Right lobe of liver (tissue), 6 donors: ENCODE measurements at regions not wholly inside any gene's neighbourhood (a gene's known extent, or its start where the extent isn't known, plus 50 kb on each side); places are given as distances from the start of the nearest gene placed in this dataset.

Experiments
- ATAC-seq, 4 donors: fragments of 200-7000 bp; cut with Tn5 transposase; one replicate each; pipeline ENCODE4 v1.9.1; 2020; ENCODE audit warnings: mild to moderate bottlenecking in 4 of 4, moderate library complexity in 4 of 4
- DNase-seq, 3 donors: peaks; one replicate each; pipeline ENCODE4 v3.0.0-alpha.2; 2020
- H3K27ac ChIP-seq, 3 donors: fragments of 200-600 bp; one replicate each; pipeline ENCODE4 v1.8.0; 2022
- H3K27me3 ChIP-seq, 2 donors: fragments of 200-600 bp; one replicate each; pipeline ENCODE4 v1.8.0; 2022
- H3K36me3 ChIP-seq, 4 donors: fragments of 200-600 bp; sonication (generic) in 1 of 4; one replicate each; pipeline versions ENCODE4 v1.5.1 to v1.8.0; 2017 to 2022; ENCODE audit warnings: control low read depth in 1 of 4
- H3K4me1 ChIP-seq, 4 donors: fragments of 200-600 bp; sonication (generic) in 1 of 4; one replicate each; pipeline versions ENCODE4 v1.5.1 to v1.8.0; 2017 to 2022; ENCODE audit warnings: control low read depth in 1 of 4
- H3K4me3 ChIP-seq, 3 donors: fragments of 200-600 bp; one replicate each; pipeline ENCODE4 v1.8.0; 2022
- H3K9me3 ChIP-seq, 4 donors: fragments of 200-600 bp; sonication (generic) in 1 of 4; one replicate each; pipeline versions ENCODE4 v1.5.1 to v1.8.0; 2017 to 2022; ENCODE audit warnings: control low read depth in 1 of 4
- CTCF ChIP-seq, 4 donors: fragments of 200-600 bp in 3 of 4; fragments of 450-650 bp in 1 of 4; IDR thresholded peaks; one replicate each; pipeline versions ENCODE4 v1.5.1 to v1.8.0; 2016 to 2022; ENCODE audit warnings: antibody characterized with exemption in 4 of 4, mild to moderate bottlenecking in 2 of 4
- POLR2A ChIP-seq: fragments of 450-650 bp; IDR thresholded peaks from one replicate; pipeline ENCODE4 v1.6.1; 2017; ENCODE audit warnings: antibody characterized with exemption, mild to moderate bottlenecking
- WGBS: methylation state at CpG from one replicate; pipeline ENCODE4 v1.1.6; 2018; ENCODE audit warnings: low coverage, low lambda C conversion rate; ENCODE audit not compliant: insufficient coverage; ENCODE audit errors: missing lambda C conversion rate; 5-methylcytosine and 5-hydroxymethylcytosine counted together
- intact Hi-C, 2 donors: fragments of 100-400 bp; cut with DNase I; formaldehyde crosslinking; loops; one replicate each; pipeline versions ENCODE4 v1.11.2 to v1.14.1; 2022
- donor health status: DM: no; HTN: yes; CAD: no.
- donor health status: DM: no; HTN: no; CAD: no.
- donor health status: DM: no; HTN: no; CAD: no.
- donor health status: DM: no; HTN: yes; CAD: no.
- donor health status: DM: no; HTN: yes; CAD: no.

- TF ChIP-seq POLR2A (no peak), CTCF (IDR thresholded peaks at IDR 0.05) (no peak)
- no peaks in the 10 kb centered on the region for H3K9me3 ChIP-seq
- WGBS = 71% methylated on average over 3 of the region's 3 CpGs
- no peaks in the 10 kb centered on the region for H3K27me3 ChIP-seq
- H3K36me3 ChIP-seq = no peaks in the 10 kb centered on the region
- H3K4me1 ChIP-seq = no peaks in the 10 kb centered on the region
- no peak overlapping the region for H3K4me3 ChIP-seq
- no peak for ATAC-seq
- intact Hi-C loops = no loop called here
- H3K27ac ChIP-seq = no peak overlapping the region
- no peak for DNase-seq
Measured at GRCh38 chr12:42981379-42981778, 391.8 kb upstream of the PRICKLE1 start.

- H3K27me3 ChIP-seq = no peaks in the 10 kb centered on the region
- 46% methylated on average over 5 of the region's 5 CpGs for WGBS
Measured at GRCh38 chr12:42980441-42980840, 390.9 kb upstream of the PRICKLE1 start.

DNA sequence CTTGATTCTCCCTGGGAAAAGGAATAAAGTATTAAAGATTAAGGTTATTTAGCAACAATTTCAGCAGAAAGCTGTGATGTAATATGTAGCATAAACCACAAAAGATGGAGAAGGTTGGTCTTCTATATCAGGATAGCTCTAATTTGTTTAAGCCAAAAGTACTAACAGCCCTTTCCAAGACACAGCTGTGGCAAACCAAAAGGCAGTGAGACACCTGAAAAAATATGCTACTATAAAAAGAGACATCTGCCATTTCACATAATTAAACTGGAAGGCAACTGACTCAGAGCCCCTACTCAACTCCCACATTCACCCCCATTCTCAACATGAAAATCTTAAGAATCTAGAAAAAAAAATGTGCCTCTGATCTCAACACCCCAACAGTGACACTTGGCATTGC, 390.2 kb upstream of the PRICKLE1 start:
- TF ChIP-seq CTCF (IDR thresholded peaks at IDR 0.05) = no peak
- TF ChIP-seq POLR2A = no peak
- ATAC-seq (no peak), DNase-seq (no peak)
- intact Hi-C loops = no loop called here
- Histone ChIP-seq H3K36me3 (no peaks in the 10 kb centered on the region), H3K4me3 (no peak overlapping the region), H3K4me1 (no peaks in the 10 kb centered on the region), H3K9me3 (no peaks in the 10 kb centered on the region), H3K27ac (no peak overlapping the region), H3K27me3 (no peaks in the 10 kb centered on the region)

More at GRCh38 chr12:42980441-42980840, 390.9 kb upstream of the PRICKLE1 start:
- ATAC-seq (no peak), DNase-seq (no peak)
- no peaks in the 10 kb centered on the region for H3K4me1 ChIP-seq
- H3K36me3 ChIP-seq = no peaks in the 10 kb centered on the region
- intact Hi-C loops = no loop called here
- H3K27ac ChIP-seq = no peak overlapping the region
- no peak overlapping the region for H3K4me3 ChIP-seq
- no peak for TF ChIP-seq CTCF (IDR thresholded peaks at IDR 0.05)
- no peak for TF ChIP-seq POLR2A
- no peaks in the 10 kb centered on the region for H3K9me3 ChIP-seq

DNA sequence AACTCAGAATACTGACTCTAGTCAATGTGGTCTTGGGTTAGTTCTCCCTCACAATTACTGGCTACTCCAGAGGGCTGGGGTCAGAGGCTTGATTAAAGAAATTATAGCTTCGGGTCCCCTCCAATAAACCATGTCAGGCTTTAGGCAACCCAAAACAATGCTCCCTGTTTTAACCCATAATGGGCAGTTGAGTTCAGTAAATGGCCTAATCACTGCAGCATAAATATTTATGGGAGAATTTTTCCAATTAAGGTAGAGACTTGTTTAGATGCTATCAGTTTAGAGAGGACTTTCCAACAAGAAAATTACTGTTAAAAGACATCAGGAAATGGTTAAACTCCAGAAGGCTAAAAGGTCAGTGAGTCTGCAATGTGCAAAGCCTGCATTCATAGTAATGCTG, 389.2 kb upstream of the PRICKLE1 start:
- intact Hi-C loops = no loop called here
- Histone ChIP-seq H3K4me1 (no peaks in the 10 kb centered on the region), H3K27ac (no peak overlapping the region), H3K27me3 (no peaks in the 10 kb centered on the region), H3K36me3 (no peaks in the 10 kb centered on the region), H3K4me3 (no peak overlapping the region), H3K9me3 (no peaks in the 10 kb centered on the region)
- WGBS = 21% methylated on average over 1 of the region's 1 CpG
- no peak for DNase-seq
- no peak for ATAC-seq
- TF ChIP-seq CTCF (IDR thresholded peaks at IDR 0.05) (no peak), POLR2A (no peak)
